Inflammatory macrophage treated with lipopolysaccharide for 4 hours (primary cell): ENCODE measurements at regions not wholly inside any gene's neighbourhood (a gene's known extent, or its start where the extent isn't known, plus 50 kb on each side); places are given as distances from the start of the nearest gene placed in this dataset.

ENCODE experiments used
- DNase-seq: peaks from one replicate; pipeline ENCODE4 v3.0.0-alpha.2; 2020

GRCh38 chr13:103969520-103970050 lies 903.4 kb upstream of the SLC10A2 start:
- no peak for DNase-seq

DNA sequence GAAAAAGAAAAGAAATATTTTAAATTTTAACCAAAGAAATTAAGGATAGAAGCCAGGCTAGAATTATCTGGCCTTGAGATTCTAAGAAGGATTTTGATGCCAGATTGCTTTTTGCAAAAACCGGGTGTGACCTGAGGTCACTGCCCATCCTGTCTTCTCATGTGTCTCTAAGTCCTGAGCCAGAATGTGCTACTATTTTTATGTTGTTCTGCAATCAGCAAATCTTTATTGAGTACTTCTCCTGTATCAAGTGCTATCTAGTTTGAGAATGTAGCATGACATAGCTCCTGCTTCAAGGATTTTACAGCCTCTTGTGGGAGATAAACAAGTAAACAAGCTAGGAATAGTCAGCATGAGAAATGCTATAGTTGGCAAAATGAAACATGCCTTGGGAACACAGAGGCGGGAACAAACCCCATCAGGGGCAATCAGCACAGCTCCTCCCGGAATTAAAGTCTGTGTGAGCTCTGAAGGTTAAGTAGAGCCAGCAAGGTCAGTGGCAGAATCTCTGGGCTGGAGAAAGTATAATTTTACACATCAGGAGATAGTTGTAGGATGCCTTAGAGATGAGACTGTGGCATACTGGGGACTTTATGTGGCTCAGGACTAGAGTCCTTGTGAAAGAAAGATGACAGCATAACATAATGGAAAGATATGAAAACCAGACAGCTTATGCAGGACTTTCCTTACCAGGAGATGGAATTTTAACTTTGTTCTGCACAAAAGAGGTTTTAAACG lies 899.5 kb upstream of the SLC10A2 start:
- no peak for DNase-seq

- DNase-seq: no peak
Observed at GRCh38 chr13:103961784-103962183, 895.6 kb upstream of the SLC10A2 start.

- DNase-seq: no peak
Observed at GRCh38 chr13:103961129-103961528, 894.9 kb upstream of the SLC10A2 start.

DNA sequence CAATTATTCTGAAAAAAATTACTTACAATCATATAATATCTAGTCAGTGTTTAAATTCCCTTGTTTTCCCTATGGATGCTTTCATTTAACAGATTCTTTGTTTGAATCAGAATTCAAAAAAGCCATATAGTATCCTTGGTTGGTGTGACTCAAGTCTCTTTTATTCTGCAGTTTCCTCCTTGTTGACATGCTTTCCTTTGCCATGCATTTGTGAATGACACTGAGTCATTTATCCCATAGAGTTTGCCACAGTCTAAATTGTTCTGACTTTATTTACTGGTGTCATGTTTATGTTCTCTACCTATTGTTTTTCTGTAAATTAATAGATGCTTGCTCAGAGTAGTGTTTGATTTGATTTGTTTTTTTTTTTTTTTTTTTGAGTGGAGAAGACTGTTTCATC lies 893.8 kb upstream of the SLC10A2 start:
- no peak for DNase-seq

GRCh38 chr13:103958691-103959090 lies 892.5 kb upstream of the SLC10A2 start:
- no peak for DNase-seq

DNA sequence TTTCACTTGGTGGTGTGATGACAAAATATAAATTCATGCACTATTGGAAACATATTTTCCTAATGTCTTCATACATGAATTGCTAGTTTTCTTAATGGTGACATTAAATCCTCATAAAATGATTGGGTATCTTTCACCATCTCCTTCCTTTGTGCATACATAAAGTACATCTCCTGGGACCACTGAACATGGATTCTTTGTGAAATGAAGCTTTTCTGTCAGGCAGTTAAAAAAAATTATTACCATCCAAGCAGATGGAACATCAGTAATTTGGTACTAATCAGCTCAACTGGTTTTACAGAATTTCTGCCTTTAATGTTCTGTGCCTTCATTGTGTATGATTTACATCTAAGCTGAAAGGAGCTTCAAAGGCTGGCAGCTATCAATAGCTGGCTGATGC lies 891.7 kb upstream of the SLC10A2 start:
- no peak for DNase-seq

DNA sequence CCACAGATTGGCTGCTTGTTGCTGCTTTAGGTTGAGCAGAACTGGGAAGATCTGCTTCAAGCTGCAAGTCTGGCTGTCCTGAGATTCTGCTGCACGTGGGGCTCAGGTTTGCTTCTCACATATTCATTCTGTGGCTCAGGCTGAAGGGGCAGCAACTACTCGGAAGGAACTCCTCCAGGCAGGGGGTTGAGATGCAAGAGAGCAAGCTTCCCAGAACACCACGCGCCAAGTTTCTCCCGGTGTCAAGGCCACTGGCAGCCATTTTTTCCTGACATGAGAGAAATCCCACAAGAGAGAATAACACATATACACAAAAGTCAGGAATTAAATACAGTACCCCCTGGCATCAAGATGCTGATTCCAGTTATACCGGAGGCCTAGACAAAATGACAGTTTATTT lies 887.6 kb upstream of the SLC10A2 start:
- no peak for DNase-seq

- DNase-seq: no peak
Observed at GRCh38 chr13:103952183-103952582, 886.0 kb upstream of the SLC10A2 start.

- no peak for DNase-seq
Observed at GRCh38 chr13:103948426-103948825, 882.2 kb upstream of the SLC10A2 start.

DNA sequence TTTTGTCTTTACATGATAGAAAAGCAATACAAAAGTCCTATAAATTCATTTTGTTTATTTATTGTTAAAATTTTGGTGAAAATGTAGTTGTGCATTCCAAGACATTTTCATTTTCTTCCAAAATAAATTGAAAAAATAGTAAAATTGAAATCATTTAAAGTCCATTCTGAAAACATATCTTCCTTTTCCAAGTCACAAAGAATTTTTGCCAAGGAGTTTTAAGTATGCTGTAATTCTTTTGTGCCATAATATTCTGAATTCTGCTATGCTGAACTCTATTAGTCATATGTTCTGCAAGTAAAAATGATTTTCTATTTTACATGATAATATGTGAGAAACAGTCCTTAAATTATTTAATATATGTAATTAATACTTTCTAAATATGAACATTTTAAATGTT lies 879.6 kb upstream of the SLC10A2 start:
- no peak for DNase-seq

DNA sequence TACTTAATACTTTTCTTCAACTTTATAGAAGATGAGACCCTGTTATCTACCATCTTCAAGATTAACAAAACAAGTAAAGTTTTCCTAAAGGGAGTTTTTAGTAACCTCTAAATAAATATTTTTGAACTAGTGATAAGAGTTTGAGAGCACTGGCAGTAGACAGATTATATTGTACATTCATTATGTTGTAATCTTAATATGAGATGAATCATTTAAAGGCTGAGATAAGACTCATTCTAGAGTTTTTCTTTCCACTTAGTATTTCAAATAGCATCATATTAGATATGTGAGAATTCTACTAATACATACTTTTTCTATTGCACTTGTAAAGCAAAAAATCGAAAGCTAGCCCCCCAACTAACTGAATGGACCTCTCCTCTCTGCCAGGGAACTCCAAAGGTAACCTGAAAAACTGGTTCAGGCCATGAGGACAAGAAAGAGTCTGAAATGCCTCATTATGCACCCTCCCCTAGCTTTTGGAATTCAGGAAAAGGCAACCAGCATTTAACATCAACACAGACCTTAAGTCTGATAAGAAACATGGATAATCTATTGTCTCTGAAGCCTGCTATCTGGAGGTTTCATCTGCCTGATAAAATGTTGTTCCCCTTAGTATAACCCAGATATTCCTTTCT lies 875.4 kb upstream of the SLC10A2 start:
- no peak for DNase-seq

- no peak for DNase-seq
Observed at GRCh38 chr13:103935117-103935516, 868.9 kb upstream of the SLC10A2 start.

- no peak for DNase-seq
Observed at GRCh38 chr13:103931885-103932284, 865.7 kb upstream of the SLC10A2 start.

DNA sequence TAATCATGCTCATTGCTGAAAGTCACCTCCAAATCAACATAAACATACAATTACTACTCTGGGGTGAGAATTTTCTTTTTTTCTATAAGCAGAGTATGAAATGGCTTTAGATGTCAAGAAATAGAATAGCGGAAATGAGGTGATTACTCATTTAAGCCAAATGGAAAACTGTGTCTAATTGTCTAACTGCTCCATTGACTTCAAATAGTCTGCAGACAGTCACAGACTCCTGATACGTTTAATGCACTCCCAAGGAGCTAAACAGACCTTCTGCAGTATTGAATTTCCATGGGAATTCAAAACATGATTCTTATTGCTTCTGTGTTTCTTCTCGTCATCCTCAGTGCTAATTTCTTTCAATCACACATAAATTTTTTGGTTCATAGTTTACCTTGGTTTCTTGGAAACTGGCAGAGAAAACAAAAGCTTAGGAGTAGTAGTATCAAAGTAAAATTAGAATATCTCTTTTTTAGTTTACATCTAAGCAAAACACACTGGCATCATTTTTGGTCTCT lies 865.2 kb upstream of the SLC10A2 start:
- no peak for DNase-seq

- no peak for DNase-seq
Observed at GRCh38 chr13:103926118-103926517, 859.9 kb upstream of the SLC10A2 start.

GRCh38 chr13:103908911-103909310 lies 842.7 kb upstream of the SLC10A2 start:
- DNase-seq: no peak

GRCh38 chr13:103908274-103908673 lies 842.1 kb upstream of the SLC10A2 start:
- DNase-seq: no peak

DNA sequence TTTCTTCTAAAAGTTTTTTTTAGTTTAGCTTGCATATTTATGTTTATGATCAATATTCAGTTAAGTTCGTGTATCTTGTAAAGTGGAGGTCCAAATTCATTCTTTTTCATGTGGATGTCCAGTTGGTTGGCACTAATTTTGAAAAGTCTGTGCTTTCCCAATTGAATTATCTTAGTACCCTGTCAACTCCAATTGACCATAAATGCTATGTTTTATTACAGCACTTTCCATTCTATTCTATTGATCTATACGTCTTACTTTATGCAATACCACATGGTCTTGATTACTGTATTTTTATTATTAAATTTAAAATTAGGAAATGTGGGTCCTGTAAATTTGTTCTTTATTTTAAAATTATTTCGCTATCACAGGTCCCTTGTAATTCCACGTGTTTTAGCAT lies 837.6 kb upstream of the SLC10A2 start:
- no peak for DNase-seq

GRCh38 chr13:103898481-103898880 lies 832.3 kb upstream of the SLC10A2 start:
- no peak for DNase-seq

DNA sequence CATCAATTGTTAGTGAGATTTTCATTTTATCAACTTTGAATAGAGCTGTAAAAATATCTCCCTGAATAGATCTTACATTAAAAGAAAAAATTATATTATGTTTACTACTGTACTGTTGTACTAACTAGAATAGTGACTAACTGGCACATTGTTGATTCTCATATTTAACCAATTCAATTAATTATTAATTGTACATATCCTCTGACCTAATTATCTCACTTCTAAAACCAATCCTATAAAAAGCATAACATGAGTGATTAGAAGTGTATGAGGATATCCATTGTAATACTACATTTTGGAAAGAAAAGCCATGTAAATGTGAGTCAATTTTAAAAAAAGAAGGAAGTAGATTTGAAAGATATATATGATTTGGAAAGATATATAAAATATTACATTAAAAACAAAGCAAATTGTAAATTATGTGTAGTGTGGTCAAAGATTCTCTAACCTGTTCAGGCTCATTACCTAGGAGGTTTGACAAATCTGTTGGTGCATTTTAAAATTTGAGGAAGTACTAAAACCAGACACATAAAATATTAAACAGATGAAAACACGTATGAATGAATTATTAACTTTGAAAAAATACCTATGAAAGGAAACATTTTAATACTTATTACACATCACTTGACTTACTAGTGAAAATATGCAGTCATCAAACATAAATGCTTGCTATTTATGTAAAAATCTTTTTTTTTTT lies 829.8 kb upstream of the SLC10A2 start:
- DNase-seq: no peak

GRCh38 chr13:103894626-103895025 lies 828.4 kb upstream of the SLC10A2 start:
- DNase-seq: no peak

- DNase-seq: no peak
Observed at GRCh38 chr13:103884101-103884723, 818.0 kb upstream of the SLC10A2 start.
